SK-N-SH (cell line): ENCODE measurements at regions not wholly inside any gene's neighbourhood (a gene's known extent, or its start where the extent isn't known, plus 50 kb on each side); places are given as distances from the start of the nearest gene placed in this dataset.

Experiments used
- CTCF ChIA-PET: fragments of 300-600, 350-600 bp; formaldehyde crosslinking; extraction: SDS; loops from one replicate; lab custom pipeline; 2021; lab: Yijun Ruan, JAX
- POLR2A ChIA-PET: fragments of 350-600 bp; sonication (Branson Sonifier 250); formaldehyde crosslinking; extraction: SDS; loops from one replicate; lab custom pipeline; 2020; ENCODE audit warnings: antibody characterized with exemption, inconsistent platforms; lab: Yijun Ruan, JAX
- DNase-seq: peaks from one replicate; pipeline ENCODE4 v3.0.0; 2012
- H2AFZ ChIP-seq: fragments of 200-600 bp; sonication (generic); 2 replicates; pipeline ENCODE4 v1.8.1; 2016; ENCODE audit warnings: antibody characterized with exemption, mild to moderate bottlenecking, low read depth
- H3F3A ChIP-seq: fragments of 200-600 bp; sonication (generic); replicated peaks from 2 replicates; pipeline ENCODE3; 2016; ENCODE audit warnings: antibody characterized with exemption, mild to moderate bottlenecking; ENCODE audit not compliant: insufficient read depth
- H3K27ac ChIP-seq, 2 experiments: fragments of 200-500 bp in 1 of 2; fragments of 200-600 bp in 1 of 2; sonication (Bioruptor generic) in 1 of 2; sonication (generic), shearing (Covaris generic) in 1 of 2; 2 replicates each; pipeline versions ENCODE4 v1.5.1 to v1.6.1; 2014 to 2016; ENCODE audit warnings: low read depth in 2 of 2, inconsistent platforms in 1 of 2, low read length in 1 of 2, mild to moderate bottlenecking in 1 of 2, mixed read lengths in 1 of 2
- H3K27me3 ChIP-seq: fragments of 200-600 bp; sonication (generic), shearing (Covaris generic); 2 replicates; pipeline ENCODE4 v1.6.1; 2016; ENCODE audit warnings: mixed run types; ENCODE audit not compliant: insufficient read depth
- H3K36me3 ChIP-seq, 2 experiments: fragments of 200-500 bp in 1 of 2; fragments of 200-600 bp in 1 of 2; sonication (Bioruptor generic) in 1 of 2; sonication (generic) in 1 of 2; replicated peaks in 1 of 2; 2 replicates each; pipeline versions ENCODE3 to v1.5.1; 2014 to 2016; ENCODE audit warnings: low read length in 1 of 2, mild to moderate bottlenecking in 1 of 2; ENCODE audit not compliant: insufficient read depth in 2 of 2, control insufficient read depth in 1 of 2
- H3K4me1 ChIP-seq, 2 experiments: fragments of 200-500 bp in 1 of 2; fragments of 200-600 bp in 1 of 2; sonication (Bioruptor generic) in 1 of 2; sonication (generic), shearing (Covaris generic) in 1 of 2; 2 replicates each; pipeline versions ENCODE4 v1.5.1 to v1.6.1; 2014 to 2016; ENCODE audit warnings: low read depth in 1 of 2, low read length in 1 of 2, mixed run types in 1 of 2; ENCODE audit not compliant: insufficient read depth in 2 of 2, control insufficient read depth in 1 of 2
- H3K4me2 ChIP-seq: fragments of 200-600 bp; sonication (generic), shearing (Covaris generic); 2 replicates; pipeline ENCODE4 v1.6.1; 2017; ENCODE audit warnings: mixed run types
- H3K4me3 ChIP-seq, 2 experiments: fragments of 200-500 bp in 1 of 2; fragments of 200-600 bp in 1 of 2; sonication (Bioruptor generic) in 1 of 2; sonication (generic), shearing (Covaris generic) in 1 of 2; 2 replicates each; pipeline versions ENCODE4 v1.5.1 to v1.8.1; 2014 to 2016; ENCODE audit warnings: low read depth in 2 of 2, inconsistent platforms in 1 of 2, low read length in 1 of 2, mild to moderate bottlenecking in 1 of 2, mixed read lengths in 1 of 2, moderate library complexity in 1 of 2
- H3K79me2 ChIP-seq: fragments of 200-600 bp; sonication (generic); 2 replicates; pipeline ENCODE4 v1.8.1; 2017; ENCODE audit warnings: mild to moderate bottlenecking; ENCODE audit not compliant: insufficient read depth
- H3K9ac ChIP-seq: fragments of 200-600 bp; sonication (generic); 2 replicates; pipeline ENCODE4 v1.6.1; 2017; ENCODE audit warnings: mixed run types
- H3K9me2 ChIP-seq: fragments of 200-600 bp; sonication (generic); 2 replicates; pipeline ENCODE4 v1.6.1; 2017; ENCODE audit warnings: mixed run types
- H3K9me3 ChIP-seq: fragments of 200-600 bp; sonication (generic); 2 replicates; pipeline ENCODE4 v1.6.1; 2017; ENCODE audit warnings: mixed run types, mild to moderate bottlenecking, moderate library complexity
- H4K20me1 ChIP-seq: fragments of 200-600 bp; sonication (generic); 2 replicates; pipeline ENCODE4 v1.6.1; 2017; ENCODE audit warnings: mild to moderate bottlenecking, mixed run types; ENCODE audit not compliant: insufficient read depth
- ELF1 ChIP-seq: IDR thresholded peaks from 2 replicates; pipeline ENCODE4 v1.4.0; 2012
- EP300 ChIP-seq, 2 experiments: IDR thresholded peaks; 2 replicates each; pipeline versions ENCODE4 v1.4.0 to v1.6.1; 2012; ENCODE audit warnings: borderline replicate concordance in 1 of 2, low read depth in 1 of 2, low read length in 1 of 2
- EZH2phosphoT487 ChIP-seq: fragments of 200-600 bp; sonication (generic); IDR thresholded peaks from 2 replicates; pipeline ENCODE4 v1.6.1; 2017; ENCODE audit warnings: low read depth, mixed run types, mild to moderate bottlenecking, antibody characterized with exemption, moderate library complexity, borderline replicate concordance
- FOXJ3 ChIP-seq: sonication (generic); formaldehyde crosslinking; IDR thresholded peaks from 2 replicates; pipeline ENCODE4 v1.5.1; 2020; ENCODE audit warnings: mild to moderate bottlenecking, missing genetic modification reagents
- FOXM1 ChIP-seq: IDR thresholded peaks from 2 replicates; pipeline ENCODE4 v1.4.0; 2012; ENCODE audit warnings: low read depth, mild to moderate bottlenecking
- GABPA ChIP-seq: IDR thresholded peaks from 2 replicates; pipeline ENCODE4 v1.4.0; 2012; ENCODE audit warnings: low read depth, mild to moderate bottlenecking
- GATA2 ChIP-seq: sonication (generic); formaldehyde crosslinking; IDR thresholded peaks from 2 replicates; pipeline ENCODE4 v1.5.0; 2020; ENCODE audit warnings: mild to moderate bottlenecking, missing genetic modification reagents
- IRF3 ChIP-seq: fragments of 150-350 bp; IDR thresholded peaks from 2 replicates; pipeline ENCODE4 v1.6.1; 2016; ENCODE audit warnings: mild to moderate bottlenecking, low read depth, low read length
- MEF2A ChIP-seq: IDR thresholded peaks from 2 replicates; pipeline ENCODE4 v1.4.0; 2012; ENCODE audit warnings: low read depth, borderline replicate concordance
- MXI1 ChIP-seq: IDR thresholded peaks from 2 replicates; pipeline ENCODE4 v1.6.1; 2012; ENCODE audit warnings: mild to moderate bottlenecking, low read depth, low read length, improper control_type of control experiment
- NFIC ChIP-seq: IDR thresholded peaks from 2 replicates; pipeline ENCODE4 v1.4.0; 2012; ENCODE audit warnings: borderline replicate concordance
- NRF1 ChIP-seq: IDR thresholded peaks from 2 replicates; pipeline ENCODE4 v1.6.1; 2012; ENCODE audit warnings: low read depth, mild to moderate bottlenecking, low read length
- POLR2AphosphoS5 ChIP-seq: IDR thresholded peaks from 2 replicates; pipeline ENCODE4 v1.6.1; 2012; ENCODE audit warnings: low read depth, low read length
- RAD21 ChIP-seq: IDR thresholded peaks from 2 replicates; pipeline ENCODE4 v1.6.1; 2012; ENCODE audit warnings: mild to moderate bottlenecking, low read length
- RFX5 ChIP-seq: IDR thresholded peaks from 2 replicates; pipeline ENCODE4 v1.6.1; 2012; ENCODE audit warnings: mild to moderate bottlenecking, improper control_type of control experiment, low read length
- RXRA ChIP-seq: IDR thresholded peaks from 2 replicates; pipeline ENCODE4 v1.4.0; 2012; ENCODE audit warnings: low read depth, mild to moderate bottlenecking, borderline replicate concordance
- SMC3 ChIP-seq: IDR thresholded peaks from 2 replicates; pipeline ENCODE4 v1.6.1; 2012; ENCODE audit warnings: low read depth, low read length, improper control_type of control experiment
- TEAD4 ChIP-seq: IDR thresholded peaks from 2 replicates; pipeline ENCODE4 v1.4.0; 2012; ENCODE audit warnings: mild to moderate bottlenecking, borderline replicate concordance; ENCODE audit not compliant: insufficient read depth
- YY1 ChIP-seq: IDR thresholded peaks from 2 replicates; pipeline ENCODE4 v1.4.0; 2012; ENCODE audit warnings: low read depth, mild to moderate bottlenecking
- WGBS: methylation state at CpG from one replicate; pipeline ENCODE4 v1.1.6; 2017; ENCODE audit warnings: low lambda C conversion rate; 5-methylcytosine and 5-hydroxymethylcytosine counted together
- TF ChIP-seq, protein P1 (sequence below): IDR thresholded peaks from 2 replicates; pipeline ENCODE4 v1.6.1; 2012; ENCODE audit warnings: mild to moderate bottlenecking, low read depth, low read length, moderate library complexity

DNA sequence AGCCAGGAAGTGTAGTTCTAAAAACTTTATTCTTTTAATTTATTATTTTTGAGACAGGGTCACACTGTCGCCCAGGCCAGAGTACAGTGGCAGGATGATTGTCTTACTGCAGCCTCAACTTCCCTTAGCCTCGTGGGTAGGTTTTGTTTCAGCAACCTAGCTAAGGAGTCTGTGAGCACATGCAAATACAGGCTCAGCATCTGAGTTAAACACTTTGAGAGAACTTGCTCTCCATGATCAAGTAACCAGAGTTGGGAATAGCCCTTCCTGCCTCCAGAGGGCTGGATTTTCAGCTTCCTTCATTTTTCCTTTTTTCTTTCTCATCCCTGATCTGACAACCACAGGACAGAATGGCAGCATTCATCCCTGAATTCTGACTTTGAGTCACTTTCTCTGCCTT, 871.3 kb downstream of the GALC start:
- no peak overlapping the region for H3K4me2 ChIP-seq
- no peaks in the 10 kb centered on the region for H4K20me1 ChIP-seq
- H3K9me2 ChIP-seq: no peaks in the 10 kb centered on the region
- POLR2A ChIA-PET: no interaction called here
- H3F3A ChIP-seq: no peaks in the 10 kb centered on the region
- H3K36me3 ChIP-seq: no peaks in the 10 kb centered on the region
- TF ChIP-seq MEF2A: no peak
- H2AFZ ChIP-seq: no peak overlapping the region
- DNase-seq: no peak
- H3K9me3 ChIP-seq: no peaks in the 10 kb centered on the region
- CTCF ChIA-PET: no interaction called here
- H3K27me3 ChIP-seq: no peaks in the 10 kb centered on the region
- no peaks in the 10 kb centered on the region for H3K79me2 ChIP-seq
- H3K27ac ChIP-seq: no peak overlapping the region
- WGBS: 6% methylated on average over 2 of the region's 2 CpGs
- no peak overlapping the region for H3K9ac ChIP-seq
- H3K4me1 ChIP-seq: no peaks in the 10 kb centered on the region
- H3K4me3 ChIP-seq: no peak overlapping the region

DNA sequence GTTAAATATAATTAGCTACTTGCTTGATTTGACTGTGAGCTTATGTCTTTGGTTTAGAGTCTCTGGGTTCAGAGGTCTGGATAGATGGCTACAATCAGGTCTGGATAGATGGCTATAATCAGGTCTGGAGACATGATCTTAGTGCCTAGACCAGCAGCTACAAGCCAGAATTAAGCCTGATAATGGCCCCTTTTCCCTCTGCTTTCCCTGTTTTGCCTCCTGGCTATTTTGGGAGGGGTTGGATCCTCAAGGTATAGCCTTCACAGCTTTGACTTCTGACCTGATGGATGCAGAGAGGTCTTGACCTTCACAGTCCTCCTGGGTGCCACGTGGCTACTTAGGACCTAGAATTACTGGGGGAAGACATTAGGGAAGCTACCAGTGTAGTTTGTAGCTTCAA, 877.7 kb downstream of the GALC start:
- no peak overlapping the region for H3K27ac ChIP-seq
- no peak overlapping the region for H2AFZ ChIP-seq
- WGBS: 0% methylated on average over 1 of the region's 1 CpG
- CTCF ChIA-PET: no interaction called here
- TF ChIP-seq IRF3: no peak
- no peak for TF ChIP-seq NFIC
- no peak for TF ChIP-seq EP300 (IDR thresholded peaks at IDR 0.05; ENCODE audit: borderline replicate concordance in 1 of 2, low read depth in 1 of 2, low read length in 1 of 2)
- TF ChIP-seq MEF2A: no peak
- TF ChIP-seq POLR2AphosphoS5: no peak
- no peak for TF ChIP-seq RFX5
- no peak for TF ChIP-seq FOXJ3 (CRISPR knock-in tag)
- TF ChIP-seq SMC3: no peak
- TF ChIP-seq NRF1: no peak
- no peak for TF ChIP-seq GABPA
- TF ChIP-seq TEAD4: no peak
- TF ChIP-seq RAD21: no peak
- no peak for TF ChIP-seq EZH2phosphoT487
- TF ChIP-seq ELF1: no peak
- TF ChIP-seq MXI1: no peak
- TF ChIP-seq, protein P1, sequence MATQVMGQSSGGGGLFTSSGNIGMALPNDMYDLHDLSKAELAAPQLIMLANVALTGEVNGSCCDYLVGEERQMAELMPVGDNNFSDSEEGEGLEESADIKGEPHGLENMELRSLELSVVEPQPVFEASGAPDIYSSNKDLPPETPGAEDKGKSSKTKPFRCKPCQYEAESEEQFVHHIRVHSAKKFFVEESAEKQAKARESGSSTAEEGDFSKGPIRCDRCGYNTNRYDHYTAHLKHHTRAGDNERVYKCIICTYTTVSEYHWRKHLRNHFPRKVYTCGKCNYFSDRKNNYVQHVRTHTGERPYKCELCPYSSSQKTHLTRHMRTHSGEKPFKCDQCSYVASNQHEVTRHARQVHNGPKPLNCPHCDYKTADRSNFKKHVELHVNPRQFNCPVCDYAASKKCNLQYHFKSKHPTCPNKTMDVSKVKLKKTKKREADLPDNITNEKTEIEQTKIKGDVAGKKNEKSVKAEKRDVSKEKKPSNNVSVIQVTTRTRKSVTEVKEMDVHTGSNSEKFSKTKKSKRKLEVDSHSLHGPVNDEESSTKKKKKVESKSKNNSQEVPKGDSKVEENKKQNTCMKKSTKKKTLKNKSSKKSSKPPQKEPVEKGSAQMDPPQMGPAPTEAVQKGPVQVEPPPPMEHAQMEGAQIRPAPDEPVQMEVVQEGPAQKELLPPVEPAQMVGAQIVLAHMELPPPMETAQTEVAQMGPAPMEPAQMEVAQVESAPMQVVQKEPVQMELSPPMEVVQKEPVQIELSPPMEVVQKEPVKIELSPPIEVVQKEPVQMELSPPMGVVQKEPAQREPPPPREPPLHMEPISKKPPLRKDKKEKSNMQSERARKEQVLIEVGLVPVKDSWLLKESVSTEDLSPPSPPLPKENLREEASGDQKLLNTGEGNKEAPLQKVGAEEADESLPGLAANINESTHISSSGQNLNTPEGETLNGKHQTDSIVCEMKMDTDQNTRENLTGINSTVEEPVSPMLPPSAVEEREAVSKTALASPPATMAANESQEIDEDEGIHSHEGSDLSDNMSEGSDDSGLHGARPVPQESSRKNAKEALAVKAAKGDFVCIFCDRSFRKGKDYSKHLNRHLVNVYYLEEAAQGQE: no peak
- no peak for TF ChIP-seq GATA2 (CRISPR knock-in tag)
- no peak for TF ChIP-seq YY1
- no peak for TF ChIP-seq RXRA
- no peak for TF ChIP-seq FOXM1
- TF ChIP-seq, all 33 proteins: peak for 0
- H3K9me2 ChIP-seq: no peaks in the 10 kb centered on the region
- POLR2A ChIA-PET: no interaction called here
- no peak overlapping the region for H3K9ac ChIP-seq
- no peaks in the 10 kb centered on the region for H3K79me2 ChIP-seq
- no peaks in the 10 kb centered on the region for H3K27me3 ChIP-seq
- H3K9me3 ChIP-seq: no peaks in the 10 kb centered on the region
- no peak for DNase-seq
- H3F3A ChIP-seq: no peaks in the 10 kb centered on the region
- H4K20me1 ChIP-seq: no peaks in the 10 kb centered on the region
- H3K4me2 ChIP-seq: no peak overlapping the region
- H3K4me3 ChIP-seq: no peak overlapping the region
- H3K36me3 ChIP-seq: no peaks in the 10 kb centered on the region
- H3K4me1 ChIP-seq: no peaks in the 10 kb centered on the region
